B cell (primary cell): ENCODE measurements at regions not wholly inside any gene's neighbourhood (a gene's known extent, or its start where the extent isn't known, plus 50 kb on each side); places are given as distances from the start of the nearest gene placed in this dataset.

Experiments used
- EZH2 ChIP-seq: IDR thresholded peaks from 2 replicates; pipeline ENCODE4 v1.6.1; 2012; ENCODE audit warnings: borderline replicate concordance, low read depth, mild to moderate bottlenecking, moderate library complexity, low read length; ENCODE audit not compliant: insufficient read depth, poor library complexity, severe bottlenecking
- TF ChIP-seq, protein P1 (sequence below): fragments of 200-600 bp; IDR thresholded peaks from one replicate; pipeline ENCODE4 v1.8.0; 2022; ENCODE audit warnings: antibody characterized with exemption, mild to moderate bottlenecking

DNA sequence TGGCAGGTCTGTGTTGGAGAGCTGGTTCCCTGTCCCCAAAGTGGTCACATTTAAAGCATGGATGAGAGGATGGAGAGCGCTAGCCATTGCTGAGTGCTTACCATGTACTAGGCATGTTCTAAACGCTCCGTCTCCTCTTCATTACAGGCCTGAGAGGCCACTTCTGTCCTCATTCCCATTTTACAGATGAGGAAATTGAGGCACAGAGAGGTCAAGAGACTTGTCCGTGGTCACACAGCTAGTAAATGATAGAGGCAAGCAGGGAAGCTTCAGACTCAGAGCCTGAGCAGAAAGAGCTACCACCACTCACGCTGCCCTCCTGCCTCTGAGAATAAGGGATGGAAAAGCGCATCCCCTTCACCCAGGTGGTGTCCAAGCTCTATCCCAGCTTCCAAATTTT lies 64.3 kb downstream of the SLC25A47 start:
- TF ChIP-seq, protein P1, sequence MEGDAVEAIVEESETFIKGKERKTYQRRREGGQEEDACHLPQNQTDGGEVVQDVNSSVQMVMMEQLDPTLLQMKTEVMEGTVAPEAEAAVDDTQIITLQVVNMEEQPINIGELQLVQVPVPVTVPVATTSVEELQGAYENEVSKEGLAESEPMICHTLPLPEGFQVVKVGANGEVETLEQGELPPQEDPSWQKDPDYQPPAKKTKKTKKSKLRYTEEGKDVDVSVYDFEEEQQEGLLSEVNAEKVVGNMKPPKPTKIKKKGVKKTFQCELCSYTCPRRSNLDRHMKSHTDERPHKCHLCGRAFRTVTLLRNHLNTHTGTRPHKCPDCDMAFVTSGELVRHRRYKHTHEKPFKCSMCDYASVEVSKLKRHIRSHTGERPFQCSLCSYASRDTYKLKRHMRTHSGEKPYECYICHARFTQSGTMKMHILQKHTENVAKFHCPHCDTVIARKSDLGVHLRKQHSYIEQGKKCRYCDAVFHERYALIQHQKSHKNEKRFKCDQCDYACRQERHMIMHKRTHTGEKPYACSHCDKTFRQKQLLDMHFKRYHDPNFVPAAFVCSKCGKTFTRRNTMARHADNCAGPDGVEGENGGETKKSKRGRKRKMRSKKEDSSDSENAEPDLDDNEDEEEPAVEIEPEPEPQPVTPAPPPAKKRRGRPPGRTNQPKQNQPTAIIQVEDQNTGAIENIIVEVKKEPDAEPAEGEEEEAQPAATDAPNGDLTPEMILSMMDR, result no peak
- TF ChIP-seq EZH2, result no peak
